ENCODE measurements at regions not wholly inside any gene's neighbourhood (a gene's known extent, or its start where the extent isn't known, plus 50 kb on each side); places are given as distances from the start of the nearest gene placed in this dataset.

- no peak overlapping the region for H3K4me3 ChIP-seq (ENCODE audit: low read depth, low read length)
- no peak for TF ChIP-seq CTCF (IDR thresholded peaks at IDR 0.05; ENCODE audit: borderline replicate concordance, insufficient read depth, low read depth, low read length)
Observed at GRCh38 chr15:70412794-70413193, 315.1 kb upstream of the TLE3 start.

GRCh38 chr15:70411143-70411863, 313.6 kb upstream of the TLE3 start:
- TF ChIP-seq CTCF (IDR thresholded peaks at IDR 0.05; ENCODE audit: borderline replicate concordance, insufficient read depth, low read depth, low read length): no peak

GRCh38 chr15:70410371-70410985, 312.8 kb upstream of the TLE3 start:
- H3K4me3 ChIP-seq (ENCODE audit: low read depth, low read length): no peak overlapping the region
- no peak for TF ChIP-seq CTCF (IDR thresholded peaks at IDR 0.05; ENCODE audit: borderline replicate concordance, insufficient read depth, low read depth, low read length)

More at GRCh38 chr15:70411143-70411863, 313.6 kb upstream of the TLE3 start:
- no peak overlapping the region for H3K4me3 ChIP-seq (ENCODE audit: low read depth, low read length)

- no peak for TF ChIP-seq CTCF (IDR thresholded peaks at IDR 0.05; ENCODE audit: borderline replicate concordance, insufficient read depth, low read depth, low read length)
- no peak overlapping the region for H3K4me3 ChIP-seq (ENCODE audit: low read depth, low read length)
Observed at GRCh38 chr15:70409388-70409787, 311.7 kb upstream of the TLE3 start.

GRCh38 chr15:70407955-70408354, 310.2 kb upstream of the TLE3 start:
- H3K4me3 ChIP-seq (ENCODE audit: low read depth, low read length): no peak overlapping the region
- no peak for TF ChIP-seq CTCF (IDR thresholded peaks at IDR 0.05; ENCODE audit: borderline replicate concordance, insufficient read depth, low read depth, low read length)

DNA sequence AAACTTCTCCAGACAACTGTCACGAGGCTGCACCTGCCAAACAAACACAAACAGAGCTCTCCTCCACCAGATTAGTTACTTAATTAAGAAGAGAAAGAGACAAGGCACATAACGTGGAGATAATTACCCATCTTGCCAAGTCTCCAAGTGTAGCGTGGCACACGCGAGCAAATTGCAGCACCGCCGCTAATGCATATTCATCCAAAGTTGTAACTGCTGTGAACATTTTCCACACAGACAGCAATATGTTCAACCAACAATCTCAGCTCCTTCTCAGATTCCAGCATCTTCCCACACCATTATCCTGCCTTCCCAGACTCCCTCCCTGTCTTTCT, 309.6 kb upstream of the TLE3 start:
- no peak overlapping the region for H3K4me3 ChIP-seq (ENCODE audit: low read depth, low read length)

More for the DNA sequence above, 309.6 kb upstream of the TLE3 start:
- TF ChIP-seq CTCF (IDR thresholded peaks at IDR 0.05; ENCODE audit: borderline replicate concordance, insufficient read depth, low read depth, low read length): no peak

Measured in GM12875 (cell line).